ENCODE measurements at regions not wholly inside any gene's neighbourhood (a gene's known extent, or its start where the extent isn't known, plus 50 kb on each side); places are given as distances from the start of the nearest gene placed in this dataset.
"Not testable (repeated sequence)": the region's sequence is repeated elsewhere in the genome, so short reads cannot be mapped to it uniquely, and the experiment has no call there.

DNA sequence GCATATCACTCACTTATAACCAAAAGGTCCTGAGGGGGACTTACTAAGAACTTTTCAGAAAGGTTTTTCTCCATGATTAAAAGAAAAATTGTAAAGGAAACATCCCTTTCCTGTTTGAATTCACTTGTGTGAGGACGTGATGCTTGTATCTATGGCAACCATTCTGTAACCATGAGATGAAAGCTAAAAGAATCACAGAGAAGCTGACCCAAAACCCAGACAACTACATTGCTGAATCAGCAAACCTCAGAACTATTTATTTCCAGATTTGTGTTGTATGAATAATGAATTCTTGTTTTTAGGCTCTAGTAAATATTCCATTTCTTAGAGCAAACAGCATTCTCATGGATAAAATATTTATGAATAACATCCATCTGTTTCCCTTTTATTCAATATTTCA lies 91.2 kb downstream of the RCHY1 start:
- intact Hi-C loops (cut with DNase I), result no loop called here
- Histone ChIP-seq H3K4me1 (no peaks in the 10 kb centered on the region), H3K4me3 (no peak overlapping the region), H3K9me3 (no peaks in the 10 kb centered on the region), H3K27me3 (ENCODE audit: low read depth) (no peaks in the 10 kb centered on the region), H3K27ac (no peak overlapping the region), H3K36me3 (no peaks in the 10 kb centered on the region)
- DNase-seq, result no peak
- TF ChIP-seq, protein P1, sequence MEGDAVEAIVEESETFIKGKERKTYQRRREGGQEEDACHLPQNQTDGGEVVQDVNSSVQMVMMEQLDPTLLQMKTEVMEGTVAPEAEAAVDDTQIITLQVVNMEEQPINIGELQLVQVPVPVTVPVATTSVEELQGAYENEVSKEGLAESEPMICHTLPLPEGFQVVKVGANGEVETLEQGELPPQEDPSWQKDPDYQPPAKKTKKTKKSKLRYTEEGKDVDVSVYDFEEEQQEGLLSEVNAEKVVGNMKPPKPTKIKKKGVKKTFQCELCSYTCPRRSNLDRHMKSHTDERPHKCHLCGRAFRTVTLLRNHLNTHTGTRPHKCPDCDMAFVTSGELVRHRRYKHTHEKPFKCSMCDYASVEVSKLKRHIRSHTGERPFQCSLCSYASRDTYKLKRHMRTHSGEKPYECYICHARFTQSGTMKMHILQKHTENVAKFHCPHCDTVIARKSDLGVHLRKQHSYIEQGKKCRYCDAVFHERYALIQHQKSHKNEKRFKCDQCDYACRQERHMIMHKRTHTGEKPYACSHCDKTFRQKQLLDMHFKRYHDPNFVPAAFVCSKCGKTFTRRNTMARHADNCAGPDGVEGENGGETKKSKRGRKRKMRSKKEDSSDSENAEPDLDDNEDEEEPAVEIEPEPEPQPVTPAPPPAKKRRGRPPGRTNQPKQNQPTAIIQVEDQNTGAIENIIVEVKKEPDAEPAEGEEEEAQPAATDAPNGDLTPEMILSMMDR (IDR thresholded peaks at IDR 0.05), result no peak
- no peak for ATAC-seq

DNA sequence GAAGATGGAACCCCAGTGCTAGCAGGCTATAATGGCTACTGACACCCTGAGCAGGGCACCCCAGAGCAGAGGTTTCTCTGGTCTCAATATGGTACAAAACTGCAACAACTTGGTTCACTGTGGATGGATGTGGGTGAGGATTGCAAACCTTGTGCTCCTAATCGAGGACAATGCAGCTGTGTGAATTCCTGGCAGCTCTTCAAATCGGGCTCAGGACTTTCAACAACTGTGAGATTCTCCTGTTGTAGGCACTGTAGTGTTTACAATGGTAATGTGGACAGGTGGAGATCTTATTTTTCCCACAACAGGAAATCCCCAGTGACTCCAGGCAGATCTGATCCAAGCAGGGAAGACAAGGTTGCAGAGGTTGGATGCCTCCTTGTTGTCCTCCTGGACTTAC lies 101.5 kb downstream of the RCHY1 start:
- H3K36me3 ChIP-seq, result no peaks in the 10 kb centered on the region
- no peak overlapping the region for H3K4me3 ChIP-seq
- TF ChIP-seq, protein P1 (IDR thresholded peaks at IDR 0.05), result no peak
- H3K27me3 ChIP-seq (ENCODE audit: low read depth), result no peaks in the 10 kb centered on the region
- intact Hi-C loops (cut with DNase I), result no loop called here
- ATAC-seq (no peak), DNase-seq (no peak)
- H3K4me1 ChIP-seq, result no peaks in the 10 kb centered on the region
- peaks cover 5% of the 10 kb centered on the region for H3K9me3 ChIP-seq
- no peak overlapping the region for H3K27ac ChIP-seq

DNA sequence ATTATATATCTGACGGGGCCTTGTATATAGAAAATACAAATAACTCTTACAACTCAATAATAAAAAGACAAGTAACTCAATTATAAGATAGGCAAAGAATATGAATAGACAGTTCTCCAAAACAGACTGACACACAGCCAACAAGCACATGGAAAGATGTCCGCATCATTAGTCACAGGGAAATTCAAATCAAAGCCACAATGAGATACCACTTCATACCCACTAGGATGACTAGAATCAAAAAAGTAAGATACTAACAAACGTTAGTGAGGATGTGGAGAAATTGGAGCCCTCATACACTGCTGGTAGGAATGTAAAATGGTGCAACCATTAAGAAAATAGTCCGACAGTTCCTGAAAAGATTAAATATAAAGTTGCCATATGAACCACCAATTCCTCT lies 115.7 kb downstream of the RCHY1 start:
- Histone ChIP-seq H3K4me3 (no peak overlapping the region), H3K27me3 (ENCODE audit: low read depth) (no peaks in the 10 kb centered on the region), H3K4me1 (no peaks in the 10 kb centered on the region), H3K27ac (no peak overlapping the region), H3K36me3 (no peaks in the 10 kb centered on the region), H3K9me3 (no peaks in the 10 kb centered on the region)
- intact Hi-C loops (cut with DNase I), result no loop called here
- no peak for ATAC-seq
- TF ChIP-seq, protein P1 (IDR thresholded peaks at IDR 0.05), result no peak
- DNase-seq, result no peak

DNA sequence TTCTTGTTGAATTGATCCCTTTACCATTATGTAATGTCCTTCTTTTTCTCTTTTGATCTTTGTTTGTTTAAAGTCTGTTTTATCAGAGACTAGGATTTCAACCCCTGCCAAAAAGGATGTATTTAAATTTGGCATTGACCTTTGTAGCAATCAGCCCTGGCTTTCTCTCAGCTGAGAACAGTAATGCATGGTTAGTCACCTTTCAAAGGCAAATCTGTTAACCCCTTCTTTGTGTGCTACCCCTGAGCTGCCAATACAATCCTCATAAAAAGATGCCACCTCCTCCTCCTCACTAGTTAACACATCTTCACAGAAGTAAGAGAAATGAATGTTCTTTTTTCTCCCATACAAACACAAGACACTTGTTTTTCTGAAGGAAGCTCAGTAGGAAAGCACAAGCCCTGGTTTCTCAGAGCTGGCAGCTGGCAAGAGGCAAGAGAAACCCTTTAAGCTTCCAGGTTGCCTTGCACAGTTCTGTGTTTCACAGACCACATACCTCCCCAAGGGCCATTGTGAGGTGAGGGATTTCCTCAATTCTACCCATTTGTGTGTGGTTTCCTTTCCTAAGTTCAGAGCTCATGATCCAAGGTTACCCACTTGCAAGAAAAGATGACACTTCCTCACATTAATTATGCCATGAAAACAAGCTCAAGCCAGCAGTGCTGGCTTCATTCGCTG lies 122.6 kb downstream of the RCHY1 start:
- intact Hi-C loops (cut with DNase I), result no loop called here
- ATAC-seq (no peak), DNase-seq (no peak)
- TF ChIP-seq, protein P1 (IDR thresholded peaks at IDR 0.05), result no peak
- H3K4me3 ChIP-seq, result no peak overlapping the region
- no peak overlapping the region for H3K27ac ChIP-seq
- no peaks in the 10 kb centered on the region for H3K36me3 ChIP-seq
- no peaks in the 10 kb centered on the region for H3K4me1 ChIP-seq
- H3K27me3 ChIP-seq (ENCODE audit: low read depth), result no peaks in the 10 kb centered on the region
- no peaks in the 10 kb centered on the region for H3K9me3 ChIP-seq

DNA sequence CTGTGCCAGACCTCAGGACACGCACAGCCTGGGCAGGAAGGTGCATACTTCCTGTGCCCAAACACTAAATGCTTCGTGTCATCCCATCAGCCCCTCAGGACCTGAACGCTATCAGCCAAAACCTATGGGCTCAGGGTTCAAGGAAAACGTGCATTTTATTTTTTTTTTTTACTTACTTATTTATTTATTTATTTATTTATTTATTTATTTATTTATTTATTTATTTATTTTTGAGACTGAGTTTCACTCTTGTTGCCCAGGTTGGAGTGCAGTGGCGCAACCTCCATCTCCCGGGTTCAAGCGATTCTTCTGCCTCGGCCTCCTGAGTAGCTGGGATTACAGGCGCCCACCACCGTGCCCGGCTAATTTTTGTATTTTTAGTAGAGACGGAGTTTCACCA lies 127.8 kb downstream of the RCHY1 start:
- H3K9me3 ChIP-seq; H3K4me3 ChIP-seq; H3K27me3 ChIP-seq (ENCODE audit: low read depth); H3K27ac ChIP-seq; ATAC-seq; intact Hi-C loops (cut with DNase I); H3K4me1 ChIP-seq; DNase-seq; H3K36me3 ChIP-seq: not testable (repeated sequence)

DNA sequence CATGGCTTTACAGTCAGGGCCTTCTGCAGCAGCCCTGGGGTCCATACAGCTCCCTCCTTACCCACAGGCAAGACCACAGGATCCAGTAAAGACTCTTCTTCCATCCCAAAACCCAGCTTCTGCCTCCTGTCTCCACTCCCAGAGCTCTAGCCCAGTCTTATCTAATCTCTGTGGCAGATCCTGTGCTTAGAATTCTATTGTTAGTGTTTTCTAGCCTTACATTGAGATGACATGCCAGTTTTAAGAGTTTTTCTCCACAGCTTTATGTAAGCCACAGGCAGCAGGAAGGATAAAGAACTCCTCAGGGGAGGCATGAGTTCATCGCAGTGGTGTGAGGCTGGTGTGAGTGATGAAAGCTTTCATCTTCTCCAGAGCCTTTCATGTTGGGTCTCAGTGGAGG lies 129.1 kb downstream of the RCHY1 start:
- Histone ChIP-seq H3K27ac (no peak overlapping the region), H3K4me3 (no peak overlapping the region), H3K27me3 (ENCODE audit: low read depth) (no peaks in the 10 kb centered on the region), H3K36me3 (no peaks in the 10 kb centered on the region), H3K9me3 (no peaks in the 10 kb centered on the region), H3K4me1 (no peaks in the 10 kb centered on the region)
- DNase-seq (no peak), ATAC-seq (no peak)
- intact Hi-C loops (cut with DNase I), result no loop called here
- TF ChIP-seq, protein P1 (IDR thresholded peaks at IDR 0.05), result no peak

All from lower lobe of right lung (tissue), 2 donors.